AG09319 (cell line): ENCODE measurements at regions not wholly inside any gene's neighbourhood (a gene's known extent, or its start where the extent isn't known, plus 50 kb on each side); places are given as distances from the start of the nearest gene placed in this dataset.
"Not testable (repeated sequence)": the region's sequence is repeated elsewhere in the genome, so short reads cannot be mapped to it uniquely, and the experiment has no call there.

Experiments
- DNase-seq: peaks from one replicate; pipeline ENCODE4 v3.0.0-alpha.2; 2010; ENCODE audit warnings: low read depth; ENCODE audit errors: extremely low read depth
- TF ChIP-seq, protein P1 (sequence below): IDR thresholded peaks from 2 replicates; pipeline ENCODE4 v1.5.1; 2011; ENCODE audit warnings: low read depth, mild to moderate bottlenecking, inconsistent platforms, low read length, moderate library complexity

DNA sequence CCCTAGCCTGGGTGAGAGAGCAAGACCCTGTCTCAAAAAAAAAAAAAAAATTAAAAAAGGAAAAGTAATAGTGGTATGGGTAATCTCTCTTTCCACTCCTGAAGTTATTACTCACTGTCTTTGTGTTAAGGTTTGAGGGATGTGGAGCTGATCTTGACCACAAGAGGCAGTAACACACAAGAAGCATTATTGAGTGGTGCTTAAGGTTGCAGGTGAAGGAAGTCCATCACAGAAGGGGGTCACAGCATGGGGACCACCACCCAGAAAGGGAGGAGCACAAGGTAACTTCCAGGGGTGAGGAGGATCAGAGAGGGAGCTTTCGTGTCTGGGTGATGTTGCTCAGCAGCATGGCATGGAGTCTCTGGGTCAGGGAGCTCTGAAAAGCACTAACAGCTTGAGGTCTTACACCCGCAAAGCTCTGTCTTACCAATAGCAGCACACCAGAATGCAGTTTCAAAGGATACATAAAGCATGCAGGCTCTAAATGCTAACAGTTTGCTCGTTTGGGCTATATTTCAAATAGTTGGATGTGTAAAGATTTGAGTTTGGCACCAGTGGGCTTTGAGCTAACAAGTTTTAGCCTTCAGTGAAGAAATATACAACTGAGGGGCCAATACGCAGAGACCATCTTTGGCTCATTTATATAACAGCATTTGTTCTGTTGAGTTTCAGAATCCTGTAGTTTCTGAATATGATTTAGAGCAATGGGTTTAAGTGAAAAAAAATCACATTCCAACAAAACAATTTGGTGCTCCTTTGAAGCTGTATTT, 100.4 kb upstream of the DNAJC1 start:
- TF ChIP-seq, protein P1, sequence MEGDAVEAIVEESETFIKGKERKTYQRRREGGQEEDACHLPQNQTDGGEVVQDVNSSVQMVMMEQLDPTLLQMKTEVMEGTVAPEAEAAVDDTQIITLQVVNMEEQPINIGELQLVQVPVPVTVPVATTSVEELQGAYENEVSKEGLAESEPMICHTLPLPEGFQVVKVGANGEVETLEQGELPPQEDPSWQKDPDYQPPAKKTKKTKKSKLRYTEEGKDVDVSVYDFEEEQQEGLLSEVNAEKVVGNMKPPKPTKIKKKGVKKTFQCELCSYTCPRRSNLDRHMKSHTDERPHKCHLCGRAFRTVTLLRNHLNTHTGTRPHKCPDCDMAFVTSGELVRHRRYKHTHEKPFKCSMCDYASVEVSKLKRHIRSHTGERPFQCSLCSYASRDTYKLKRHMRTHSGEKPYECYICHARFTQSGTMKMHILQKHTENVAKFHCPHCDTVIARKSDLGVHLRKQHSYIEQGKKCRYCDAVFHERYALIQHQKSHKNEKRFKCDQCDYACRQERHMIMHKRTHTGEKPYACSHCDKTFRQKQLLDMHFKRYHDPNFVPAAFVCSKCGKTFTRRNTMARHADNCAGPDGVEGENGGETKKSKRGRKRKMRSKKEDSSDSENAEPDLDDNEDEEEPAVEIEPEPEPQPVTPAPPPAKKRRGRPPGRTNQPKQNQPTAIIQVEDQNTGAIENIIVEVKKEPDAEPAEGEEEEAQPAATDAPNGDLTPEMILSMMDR = peak; percentile 4
- DNase-seq = no peak

DNA sequence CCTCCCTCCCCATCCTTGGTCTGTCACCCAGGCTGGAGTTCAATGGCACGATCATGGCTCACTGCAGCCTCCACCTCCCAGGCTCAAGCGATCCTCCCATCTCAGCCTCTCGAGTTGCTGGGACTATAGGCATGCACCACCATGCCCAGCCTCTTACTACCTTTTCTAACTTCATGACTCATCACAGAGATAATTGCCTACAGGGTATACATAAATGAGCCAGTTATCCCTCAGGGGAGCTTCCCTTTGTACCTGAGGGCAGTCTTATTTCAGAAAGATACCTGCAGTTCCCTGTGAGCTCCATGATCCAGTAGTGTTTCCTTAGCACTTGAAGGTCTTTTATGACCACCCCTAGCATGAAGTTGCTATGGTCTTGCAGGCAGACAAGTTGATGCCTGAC, 94.2 kb upstream of the DNAJC1 start:
- TF ChIP-seq, protein P1 = no peak
- DNase-seq = no peak

DNA sequence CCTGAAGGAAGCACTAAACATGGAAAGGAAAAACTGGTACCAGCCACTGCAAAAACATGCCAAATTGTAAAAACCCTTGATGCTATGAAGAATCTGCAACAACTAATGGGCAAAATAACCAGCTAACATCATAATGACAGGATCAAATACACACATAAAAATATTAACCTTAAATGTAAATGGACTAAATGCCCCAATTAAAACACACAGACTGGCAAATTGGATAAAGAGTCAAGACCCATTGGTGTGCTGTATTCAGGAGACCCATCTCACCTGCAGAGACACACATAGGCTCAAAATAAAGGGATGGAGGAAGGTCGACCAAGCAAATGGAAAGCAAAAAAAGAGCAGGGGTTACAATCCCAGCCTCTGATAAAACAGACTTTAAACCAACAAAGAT, 87.7 kb upstream of the DNAJC1 start:
- not testable (repeated sequence) for DNase-seq

DNA sequence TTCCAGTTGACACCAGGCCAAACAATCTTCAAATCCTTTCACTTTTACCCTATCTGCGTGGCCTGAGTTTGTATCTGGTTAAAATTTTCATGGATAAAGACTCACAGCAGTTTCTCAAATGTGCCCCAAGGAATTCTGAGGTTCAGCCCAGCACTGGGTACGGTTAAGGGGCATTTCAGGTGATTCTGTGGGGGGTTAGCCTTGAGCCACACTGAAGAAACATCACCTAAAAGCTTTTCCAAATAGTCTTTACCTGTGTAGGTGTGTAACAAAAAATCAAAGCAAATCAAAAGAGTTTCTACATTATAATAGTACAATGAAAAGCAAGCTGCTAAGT, 83.8 kb upstream of the DNAJC1 start:
- TF ChIP-seq, protein P1 = no peak
- no peak for DNase-seq

DNA sequence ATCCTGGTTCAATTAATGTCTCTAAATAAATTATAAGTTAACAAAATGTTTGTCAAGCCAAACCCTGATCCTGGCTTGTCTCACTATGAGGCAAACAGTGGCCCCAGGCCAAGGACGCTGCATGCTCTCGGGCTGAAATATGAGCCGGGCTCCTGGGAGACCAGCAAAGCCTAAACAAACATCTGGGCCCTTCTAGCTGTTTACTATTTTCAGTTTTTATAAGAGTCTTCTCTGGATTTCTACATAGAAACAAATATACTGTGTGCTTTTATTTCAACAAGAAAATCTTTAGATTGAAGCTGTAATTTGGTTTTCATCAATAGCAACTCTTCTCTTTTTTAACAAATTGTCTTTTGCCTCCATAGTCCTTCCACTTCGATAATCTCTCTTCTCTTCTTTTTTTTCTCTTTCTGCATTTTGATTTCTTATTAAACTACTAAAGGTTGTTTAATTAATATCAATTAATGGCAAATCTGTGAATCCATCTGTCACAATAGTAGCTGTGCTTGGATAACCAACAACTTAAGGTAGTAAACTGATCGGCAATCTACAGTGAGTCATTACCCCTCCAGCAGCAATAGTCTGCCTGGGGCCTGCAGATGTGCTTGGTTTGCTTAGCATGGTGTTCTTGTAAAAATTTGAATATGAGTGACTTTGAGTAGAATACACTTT, 83.3 kb upstream of the DNAJC1 start:
- peak; percentile 37 for DNase-seq
- TF ChIP-seq, protein P1 = no peak

DNA sequence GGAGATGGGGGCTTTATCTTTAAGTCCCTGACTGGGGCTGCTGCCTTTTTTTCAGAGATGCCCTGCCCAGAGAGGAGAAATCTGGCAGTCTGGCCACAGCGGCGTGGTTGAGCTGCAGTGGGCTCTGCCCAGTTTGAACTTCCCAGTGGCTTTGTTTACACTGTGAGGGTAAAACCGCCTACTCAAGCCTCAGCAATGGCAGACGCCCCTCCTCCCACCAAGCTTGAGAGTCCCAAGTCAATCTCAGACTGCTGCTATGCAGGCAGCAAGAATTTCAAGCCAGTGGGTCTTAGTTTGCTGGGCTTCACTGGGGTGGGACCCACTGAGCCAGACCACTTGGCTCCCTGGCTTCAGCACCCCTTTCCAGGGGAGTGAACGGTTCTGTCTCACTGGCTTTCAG, 76.4 kb upstream of the DNAJC1 start:
- not testable (repeated sequence) for DNase-seq

DNA sequence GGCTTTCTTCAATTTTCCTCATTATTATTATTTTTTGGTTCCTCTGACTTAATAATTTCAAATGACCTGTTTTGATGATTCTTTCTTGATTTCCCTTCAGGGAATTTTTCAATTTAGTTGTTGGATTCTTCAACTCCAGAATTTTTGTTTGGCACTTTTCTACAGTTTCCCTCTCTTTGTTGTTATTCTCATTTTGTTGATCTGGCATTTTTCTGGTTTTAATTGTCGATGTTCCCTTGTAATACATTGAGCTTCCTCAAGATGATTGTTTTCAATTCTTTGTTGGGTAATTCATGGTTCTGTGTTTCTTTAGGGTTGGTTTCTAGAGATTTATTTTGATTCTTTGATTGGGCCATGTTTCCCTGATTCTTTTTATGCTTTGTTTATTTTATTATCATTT, 67.8 kb upstream of the DNAJC1 start:
- no peak for DNase-seq
- TF ChIP-seq, protein P1 = no peak

DNA sequence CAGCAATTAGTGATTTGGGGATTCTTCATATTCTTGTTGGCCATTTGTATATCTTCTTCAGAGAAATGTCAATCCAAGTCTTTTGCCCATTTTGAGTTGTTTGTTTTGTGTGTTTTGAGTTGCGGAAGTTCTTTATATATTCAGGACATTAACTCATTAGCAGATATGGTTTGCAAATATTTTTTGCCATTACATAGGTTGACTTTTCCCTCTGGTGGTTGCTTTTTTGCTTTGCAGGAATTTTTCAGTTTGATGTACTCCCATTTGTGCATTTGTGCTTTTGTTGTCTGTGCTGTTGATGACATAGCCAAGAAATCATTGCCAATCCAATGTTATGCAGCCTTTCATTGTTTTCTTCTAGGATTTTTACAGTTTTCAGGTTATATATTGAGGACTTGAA, 63.6 kb upstream of the DNAJC1 start:
- TF ChIP-seq, protein P1 = no peak
- DNase-seq = no peak

DNA sequence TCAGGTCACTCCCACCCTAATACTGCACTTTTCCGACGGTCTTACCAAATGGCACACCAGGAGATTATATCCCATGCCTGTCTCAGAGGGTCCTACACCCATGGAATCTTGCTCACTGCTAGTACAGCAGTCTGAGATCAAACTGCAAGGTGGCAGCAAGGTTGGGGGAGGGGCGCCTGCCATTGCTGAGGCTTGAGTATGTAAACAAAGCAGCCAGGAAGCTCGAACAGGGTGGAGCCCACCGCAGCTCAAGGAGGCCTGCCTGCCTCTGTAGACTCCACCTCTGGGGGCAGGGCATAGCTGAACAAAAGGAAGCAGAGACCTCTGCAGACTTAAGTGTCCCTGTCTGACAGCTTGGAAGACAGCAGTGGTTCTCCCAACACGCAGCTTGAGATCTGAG, 57.5 kb upstream of the DNAJC1 start:
- not testable (repeated sequence) for DNase-seq
